Central memory CD8-positive, alpha-beta T cell (primary cell): ENCODE measurements at regions not wholly inside any gene's neighbourhood (a gene's known extent, or its start where the extent isn't known, plus 50 kb on each side); places are given as distances from the start of the nearest gene placed in this dataset.

ENCODE experiments used
- ATAC-seq: fragments of 150-1000 bp; cut with Tn5 transposase; replicated peaks from 2 replicates; pipeline ENCODE4 v1.10.0; 2022; ENCODE audit warnings: mild to moderate bottlenecking, moderate FRiP score, moderate number of reproducible peaks; ENCODE audit not compliant: poor library complexity, severe bottlenecking; ENCODE audit errors: extremely low read depth
- DNase-seq, 2 donors: peaks; one replicate each; pipeline ENCODE4 v3.0.0; 2021; ENCODE audit warnings: low spot score in 2 of 2
- H3K27ac Mint-ChIP-seq: one replicate; pipeline ENCODE4 v1.8.0; 2022; ENCODE audit warnings: low read depth, mild to moderate bottlenecking, moderate library complexity, mixed read lengths
- H3K27me3 Mint-ChIP-seq: one replicate; pipeline ENCODE4 v1.8.0; 2022; ENCODE audit warnings: mixed read lengths
- H3K36me3 Mint-ChIP-seq: one replicate; pipeline ENCODE4 v1.8.0; 2022; ENCODE audit warnings: mild to moderate bottlenecking, moderate library complexity, mixed read lengths; ENCODE audit not compliant: insufficient read depth
- H3K4me1 Mint-ChIP-seq: one replicate; pipeline ENCODE4 v1.8.0; 2022; ENCODE audit warnings: mixed read lengths
- H3K4me3 Mint-ChIP-seq: one replicate; pipeline ENCODE4 v1.8.0; 2022; ENCODE audit warnings: mild to moderate bottlenecking, moderate library complexity, mixed read lengths
- H3K9me3 Mint-ChIP-seq: one replicate; pipeline ENCODE4 v1.8.0; 2022; ENCODE audit warnings: mixed read lengths

GRCh38 chr22:48705159-48705916, 1122.3 kb downstream of the BRD1 start:
- no peaks in the 10 kb centered on the region for H3K4me1 Mint-ChIP-seq
- DNase-seq: no peak
- ATAC-seq: no peak
- no peak overlapping the region for H3K4me3 Mint-ChIP-seq
- H3K27ac Mint-ChIP-seq: no peak overlapping the region
- no peaks in the 10 kb centered on the region for H3K36me3 Mint-ChIP-seq
- H3K27me3 Mint-ChIP-seq: no peaks in the 10 kb centered on the region
- H3K9me3 Mint-ChIP-seq: no peaks in the 10 kb centered on the region

- DNase-seq (no peak), ATAC-seq (no peak)
- Mint-ChIP-seq H3K4me1 (no peaks in the 10 kb centered on the region), H3K27me3 (no peaks in the 10 kb centered on the region), H3K27ac (no peak overlapping the region), H3K9me3 (no peaks in the 10 kb centered on the region), H3K36me3 (no peaks in the 10 kb centered on the region), H3K4me3 (no peak overlapping the region)
Observed at GRCh38 chr22:48704335-48704734, 1123.3 kb downstream of the BRD1 start.

- ATAC-seq: no peak
- Mint-ChIP-seq H3K9me3 (no peaks in the 10 kb centered on the region), H3K4me1 (no peaks in the 10 kb centered on the region), H3K4me3 (no peak overlapping the region), H3K36me3 (no peaks in the 10 kb centered on the region), H3K27me3 (no peaks in the 10 kb centered on the region), H3K27ac (no peak overlapping the region)
- DNase-seq: no peak
Observed at GRCh38 chr22:48703265-48703941, 1124.3 kb downstream of the BRD1 start.

- no peak for ATAC-seq
- no peak overlapping the region for H3K27ac Mint-ChIP-seq
- no peaks in the 10 kb centered on the region for H3K36me3 Mint-ChIP-seq
- H3K9me3 Mint-ChIP-seq: no peaks in the 10 kb centered on the region
- H3K4me1 Mint-ChIP-seq: no peaks in the 10 kb centered on the region
- DNase-seq: no peak
- H3K27me3 Mint-ChIP-seq: no peaks in the 10 kb centered on the region
- H3K4me3 Mint-ChIP-seq: no peak overlapping the region
Observed at GRCh38 chr22:48702573-48703264, 1125.0 kb downstream of the BRD1 start.

- no peaks in the 10 kb centered on the region for H3K36me3 Mint-ChIP-seq
- H3K4me1 Mint-ChIP-seq: no peaks in the 10 kb centered on the region
- H3K27ac Mint-ChIP-seq: no peak overlapping the region
- H3K27me3 Mint-ChIP-seq: no peaks in the 10 kb centered on the region
- DNase-seq: no peak
- no peak overlapping the region for H3K4me3 Mint-ChIP-seq
- no peaks in the 10 kb centered on the region for H3K9me3 Mint-ChIP-seq
- ATAC-seq: no peak
Observed at GRCh38 chr22:48701296-48702030, 1126.2 kb downstream of the BRD1 start.

- Mint-ChIP-seq H3K9me3 (no peaks in the 10 kb centered on the region), H3K4me1 (no peaks in the 10 kb centered on the region), H3K27me3 (no peaks in the 10 kb centered on the region), H3K36me3 (no peaks in the 10 kb centered on the region), H3K27ac (no peak overlapping the region), H3K4me3 (no peak overlapping the region)
- DNase-seq: no peak
- no peak for ATAC-seq
Observed at GRCh38 chr22:48700566-48701295, 1126.9 kb downstream of the BRD1 start.

- H3K36me3 Mint-ChIP-seq: no peaks in the 10 kb centered on the region
- H3K27ac Mint-ChIP-seq: no peak overlapping the region
- no peak overlapping the region for H3K4me3 Mint-ChIP-seq
- DNase-seq (no peak), ATAC-seq (no peak)
- no peaks in the 10 kb centered on the region for H3K27me3 Mint-ChIP-seq
- H3K9me3 Mint-ChIP-seq: no peaks in the 10 kb centered on the region
- no peaks in the 10 kb centered on the region for H3K4me1 Mint-ChIP-seq
Observed at GRCh38 chr22:48700180-48700565, 1127.5 kb downstream of the BRD1 start.

- no peak for ATAC-seq
Observed at GRCh38 chr22:48699511-48699910, 1128.2 kb downstream of the BRD1 start.

GRCh38 chr22:48698618-48699017, 1129.1 kb downstream of the BRD1 start:
- no peaks in the 10 kb centered on the region for H3K4me1 Mint-ChIP-seq
- no peaks in the 10 kb centered on the region for H3K27me3 Mint-ChIP-seq
- H3K36me3 Mint-ChIP-seq: no peaks in the 10 kb centered on the region
- DNase-seq (no peak), ATAC-seq (no peak)
- H3K9me3 Mint-ChIP-seq: no peaks in the 10 kb centered on the region
- H3K27ac Mint-ChIP-seq: no peak overlapping the region
- no peak overlapping the region for H3K4me3 Mint-ChIP-seq

More at GRCh38 chr22:48699511-48699910, 1128.2 kb downstream of the BRD1 start:
- H3K4me1 Mint-ChIP-seq: no peaks in the 10 kb centered on the region
- H3K4me3 Mint-ChIP-seq: no peak overlapping the region
- H3K27ac Mint-ChIP-seq: no peak overlapping the region
- DNase-seq: no peak
- no peaks in the 10 kb centered on the region for H3K36me3 Mint-ChIP-seq
- H3K9me3 Mint-ChIP-seq: no peaks in the 10 kb centered on the region
- H3K27me3 Mint-ChIP-seq: no peaks in the 10 kb centered on the region

GRCh38 chr22:48697694-48698276, 1129.9 kb downstream of the BRD1 start:
- Mint-ChIP-seq H3K9me3 (no peaks in the 10 kb centered on the region), H3K27me3 (no peaks in the 10 kb centered on the region), H3K4me3 (no peak overlapping the region), H3K27ac (no peak overlapping the region), H3K4me1 (no peaks in the 10 kb centered on the region), H3K36me3 (no peaks in the 10 kb centered on the region)
- ATAC-seq (no peak), DNase-seq (no peak)

GRCh38 chr22:48697223-48697622, 1130.5 kb downstream of the BRD1 start:
- Mint-ChIP-seq H3K27ac (no peak overlapping the region), H3K36me3 (no peaks in the 10 kb centered on the region), H3K4me1 (no peaks in the 10 kb centered on the region), H3K27me3 (no peaks in the 10 kb centered on the region), H3K4me3 (no peak overlapping the region), H3K9me3 (no peaks in the 10 kb centered on the region)
- ATAC-seq (no peak), DNase-seq (no peak)

GRCh38 chr22:48696371-48696770, 1131.3 kb downstream of the BRD1 start:
- Mint-ChIP-seq H3K27me3 (no peaks in the 10 kb centered on the region), H3K4me3 (no peak overlapping the region), H3K9me3 (no peaks in the 10 kb centered on the region), H3K27ac (no peak overlapping the region), H3K36me3 (no peaks in the 10 kb centered on the region), H3K4me1 (no peaks in the 10 kb centered on the region)
- no peak for ATAC-seq
- no peak for DNase-seq
